Esophagus squamous epithelium (tissue), 5 donors: ENCODE measurements at regions not wholly inside any gene's neighbourhood (a gene's known extent, or its start where the extent isn't known, plus 50 kb on each side); places are given as distances from the start of the nearest gene placed in this dataset.

Source experiments
- DNase-seq: peaks from one replicate; lab custom pipeline; 2025; lab: John Stamatoyannopoulos, UW
- H3K27ac ChIP-seq, 4 donors: fragments of 200-600 bp; sonication (generic); one replicate each; pipeline ENCODE4 v1.5.1; 2016 to 2019; ENCODE audit warnings: mild to moderate bottlenecking in 1 of 4
- H3K27me3 ChIP-seq, 4 donors: fragments of 200-600 bp; sonication (generic); 1 replicate in 3 of 4; 2 replicates in 1 of 4; pipeline versions ENCODE4 v1.5.1 to v1.6.0; 2017 to 2021; ENCODE audit warnings: antibody characterized with exemption in 1 of 4
- H3K36me3 ChIP-seq, 3 donors: fragments of 200-600 bp; sonication (generic); one replicate each; pipeline ENCODE4 v1.5.1; 2016 to 2019
- H3K4me1 ChIP-seq, 3 donors: fragments of 200-600 bp; sonication (generic); one replicate each; pipeline ENCODE4 v1.5.1; 2017 to 2019
- H3K4me3 ChIP-seq, 4 donors: fragments of 200-600 bp; sonication (generic); 1 replicate in 3 of 4; 2 replicates in 1 of 4; pipeline ENCODE4 v1.5.1; 2016 to 2019; ENCODE audit warnings: mild to moderate bottlenecking in 2 of 4, moderate library complexity in 1 of 4
- H3K9me3 ChIP-seq, 3 donors: fragments of 200-600 bp; sonication (generic); one replicate each; pipeline ENCODE4 v1.5.1; 2016 to 2019
- CTCF ChIP-seq, 6 experiments: fragments of 450-650 bp in 4 of 6; fragments of 200-600 bp in 2 of 6; sonication (generic) in 2 of 6; IDR thresholded peaks; one replicate each; pipeline ENCODE4 v1.5.1; 2016 to 2019; ENCODE audit warnings: antibody characterized with exemption in 6 of 6, mild to moderate bottlenecking in 4 of 6, moderate library complexity in 4 of 6
- POLR2A ChIP-seq, 4 donors: fragments of 450-650 bp; IDR thresholded peaks; one replicate each; pipeline ENCODE4 v1.6.1; 2017; ENCODE audit warnings: antibody characterized with exemption in 4 of 4, mild to moderate bottlenecking in 4 of 4, moderate library complexity in 3 of 4
- WGBS, 2 donors: methylation state at CpG; one replicate each; pipeline ENCODE4 v1.1.5; 2018; 5-methylcytosine and 5-hydroxymethylcytosine counted together
- intact Hi-C: fragments of 100-400 bp; cut with DNase I; formaldehyde crosslinking; loops from one replicate; pipeline ENCODE4 v1.15.0; 2022
- donor health status: DM: yes; HTN: yes; CAD: no.

DNA sequence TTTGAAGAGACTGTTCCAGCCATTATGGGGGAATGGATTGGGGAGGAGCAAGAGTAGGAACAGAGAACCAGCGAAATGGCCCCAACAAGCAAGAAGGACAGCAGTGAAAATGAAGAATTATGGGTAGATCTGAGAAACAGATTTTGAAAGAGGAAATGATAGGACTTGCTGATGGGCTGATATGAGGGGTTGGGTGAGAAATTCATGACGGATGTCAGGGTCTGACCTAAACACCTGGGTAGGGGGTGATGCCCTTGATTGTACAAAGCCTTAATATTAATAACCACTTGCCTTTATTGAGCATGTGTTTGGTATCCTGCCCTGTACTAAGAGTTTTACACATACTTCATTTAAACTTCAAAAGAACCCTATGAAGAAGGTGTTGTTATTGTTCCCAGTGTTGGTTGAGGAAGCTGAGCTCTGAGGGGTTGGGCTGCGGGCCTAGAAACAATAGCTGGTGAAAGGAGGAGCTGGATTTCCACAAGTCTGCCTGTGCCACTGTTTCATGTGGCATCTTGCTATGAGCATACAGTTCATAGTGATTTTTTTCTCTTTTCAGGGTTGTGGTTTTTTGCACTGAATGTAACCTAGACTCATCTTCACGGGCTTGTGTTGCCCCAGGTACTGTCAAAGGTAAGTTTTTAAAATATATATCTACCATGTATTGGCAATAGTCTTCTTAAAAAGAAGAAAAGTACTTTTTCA lies 61.1 kb upstream of the TNRC6B start:
- Histone ChIP-seq H3K27me3 (no peaks in the 10 kb centered on the region), H3K27ac (no peak overlapping the region), H3K4me1 (peaks cover 0 to 19% (median 0%) of the 10 kb centered on the region in 3 donors), H3K4me3 (no peak overlapping the region), H3K9me3 (no peaks in the 10 kb centered on the region), H3K36me3 (peaks cover 0 to 15% (median 0%) of the 10 kb centered on the region in 3 donors)
- intact Hi-C loops: no loop called here
- TF ChIP-seq POLR2A (IDR thresholded peaks at IDR 0.05) (no peak), CTCF (IDR thresholded peaks at IDR 0.05) (no peak)
- no peak for DNase-seq
- 73 to 79% methylated on average over 4 of the region's 4 CpGs for WGBS, 2 donors

DNA sequence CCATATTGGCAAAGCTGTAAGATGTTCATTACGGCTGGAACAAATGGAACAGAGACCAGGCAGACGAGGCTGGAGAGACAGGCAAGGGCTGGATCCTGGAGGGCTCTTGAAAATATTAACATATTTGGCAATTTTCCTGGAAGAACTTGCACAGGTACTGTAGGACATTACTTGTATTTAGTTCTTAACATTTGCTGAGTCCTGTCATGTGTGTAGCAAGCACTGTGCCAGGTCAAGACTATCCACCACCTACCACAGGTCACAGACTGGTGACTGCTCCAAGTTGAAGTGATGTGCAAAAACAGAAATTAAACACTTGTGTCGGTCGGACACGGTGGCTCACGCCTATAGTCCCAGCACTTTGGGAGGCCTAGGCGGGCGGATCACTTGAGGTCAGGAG lies 58.7 kb upstream of the TNRC6B start:
- Histone ChIP-seq H3K27ac (no peak overlapping the region), H3K4me1 (peaks cover 0 to 19% (median 0%) of the 10 kb centered on the region in 3 donors), H3K4me3 (no peak overlapping the region), H3K36me3 (peaks cover 0 to 23% (median 0%) of the 10 kb centered on the region in 3 donors), H3K27me3 (no peaks in the 10 kb centered on the region), H3K9me3 (no peaks in the 10 kb centered on the region)
- intact Hi-C loops: no loop called here
- TF ChIP-seq CTCF (IDR thresholded peaks at IDR 0.05): no peak
- TF ChIP-seq POLR2A (IDR thresholded peaks at IDR 0.05): no peak
- 90% methylated on average over 8 of the region's 8 CpGs for WGBS, 2 donors
- DNase-seq: no peak

DNA sequence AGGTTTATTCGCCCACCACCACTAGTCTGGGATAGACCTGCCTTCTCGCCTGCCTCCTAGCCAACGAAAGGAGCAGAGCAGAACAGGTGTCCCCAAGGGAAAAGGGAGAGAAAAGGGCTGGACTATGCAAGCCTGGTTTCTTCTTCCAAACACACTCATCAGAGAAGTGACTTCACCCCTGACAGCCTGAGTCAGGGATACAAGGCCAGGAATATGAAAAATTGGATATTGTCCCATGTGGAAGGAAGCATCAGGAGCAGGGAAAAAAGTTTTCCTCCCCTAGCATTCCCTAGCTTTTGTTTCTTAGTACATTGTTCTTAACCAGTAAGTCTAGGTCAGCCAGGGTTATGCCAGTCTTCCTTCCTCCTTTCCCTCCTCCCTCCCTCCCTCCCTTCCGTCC lies 56.9 kb upstream of the TNRC6B start:
- Histone ChIP-seq H3K27ac (no peak overlapping the region), H3K36me3 (peaks cover 0 to 23% (median 0%) of the 10 kb centered on the region in 3 donors), H3K4me1 (peaks cover 0 to 18% (median 0%) of the 10 kb centered on the region in 3 donors), H3K4me3 (no peak overlapping the region), H3K9me3 (no peaks in the 10 kb centered on the region), H3K27me3 (no peaks in the 10 kb centered on the region)
- intact Hi-C loops: no loop called here
- 77 to 86% methylated on average over 4 of the region's 4 CpGs for WGBS, 2 donors
- no peak for DNase-seq
- no peak for TF ChIP-seq POLR2A (IDR thresholded peaks at IDR 0.05)

DNA sequence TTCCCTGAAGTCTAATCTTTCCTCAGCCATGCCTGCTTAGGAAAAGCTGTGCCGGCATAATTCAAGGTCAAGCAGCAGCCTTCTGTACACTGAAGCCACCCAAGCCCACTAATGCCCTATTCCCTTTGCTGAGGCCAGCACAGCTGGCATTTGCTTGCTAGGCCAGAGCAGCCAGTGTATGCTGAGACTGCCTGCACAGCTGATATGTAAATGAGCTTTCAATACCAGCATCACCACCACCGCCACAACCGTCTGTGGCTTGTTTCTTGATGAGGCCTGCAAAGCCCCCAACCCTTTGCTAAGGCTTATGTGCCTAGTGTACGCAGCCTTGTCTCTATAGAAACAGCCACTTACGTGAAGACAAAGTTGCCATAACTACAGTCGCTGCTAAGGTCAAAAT lies 56.3 kb upstream of the TNRC6B start:
- DNase-seq: no peak
- H3K4me1 ChIP-seq: peaks cover 0 to 13% (median 0%) of the 10 kb centered on the region in 3 donors
- 85 to 92% methylated on average over 6 of the region's 6 CpGs for WGBS, 2 donors

GRCh38 chr22:40122792-40123191 lies 54.9 kb upstream of the TNRC6B start:
- intact Hi-C loops: no loop called here
- H3K27me3 ChIP-seq: no peaks in the 10 kb centered on the region
- H3K36me3 ChIP-seq: peaks cover 0 to 41% (median 0%) of the 10 kb centered on the region in 3 donors
- H3K9me3 ChIP-seq: no peaks in the 10 kb centered on the region
- WGBS, 2 donors: 92 to 96% methylated on average over 5 of the region's 5 CpGs
- H3K4me1 ChIP-seq: peaks cover 0 to 7% (median 0%) of the 10 kb centered on the region in 3 donors
- TF ChIP-seq CTCF (IDR thresholded peaks at IDR 0.05) (no peak), POLR2A (IDR thresholded peaks at IDR 0.05) (no peak)
- no peak overlapping the region for H3K4me3 ChIP-seq
- DNase-seq: no peak
- H3K27ac ChIP-seq: no peak overlapping the region

More for the DNA sequence above, 56.3 kb upstream of the TNRC6B start:
- intact Hi-C loops: no loop called here
- Histone ChIP-seq H3K27me3 (no peaks in the 10 kb centered on the region), H3K27ac (no peak overlapping the region), H3K4me3 (no peak overlapping the region), H3K36me3 (peaks cover 0 to 28% (median 0%) of the 10 kb centered on the region in 3 donors), H3K9me3 (no peaks in the 10 kb centered on the region)
- no peak for TF ChIP-seq POLR2A (IDR thresholded peaks at IDR 0.05)

- Histone ChIP-seq H3K4me1 (peaks cover 0 to 7% (median 0%) of the 10 kb centered on the region in 3 donors), H3K9me3 (no peaks in the 10 kb centered on the region), H3K4me3 (no peak overlapping the region), H3K27me3 (no peaks in the 10 kb centered on the region), H3K27ac (no peak overlapping the region), H3K36me3 (peaks cover 0 to 47% (median 0%) of the 10 kb centered on the region in 3 donors)
- TF ChIP-seq CTCF (IDR thresholded peaks at IDR 0.05) (no peak), POLR2A (IDR thresholded peaks at IDR 0.05) (no peak)
- DNase-seq: no peak
- 89% methylated on average over 3 of the region's 3 CpGs for WGBS, 2 donors
- intact Hi-C loops: no loop called here
Measured at GRCh38 chr22:40123387-40123786, 54.3 kb upstream of the TNRC6B start.
